GM19372 (cell line): ENCODE measurements at regions not wholly inside any gene's neighbourhood (a gene's known extent, or its start where the extent isn't known, plus 50 kb on each side); places are given as distances from the start of the nearest gene placed in this dataset.
"Not testable (repeated sequence)": the region's sequence is repeated elsewhere in the genome, so short reads cannot be mapped to it uniquely, and the experiment has no call there.

Experiments
- ATAC-seq: cut with Tn5 transposase; IDR thresholded peaks from one replicate; pipeline ENCODE4 v1.9.1; 2021; ENCODE audit warnings: mild to moderate bottlenecking, low read depth, moderate library complexity; ENCODE audit not compliant: unreplicated experiment

DNA sequence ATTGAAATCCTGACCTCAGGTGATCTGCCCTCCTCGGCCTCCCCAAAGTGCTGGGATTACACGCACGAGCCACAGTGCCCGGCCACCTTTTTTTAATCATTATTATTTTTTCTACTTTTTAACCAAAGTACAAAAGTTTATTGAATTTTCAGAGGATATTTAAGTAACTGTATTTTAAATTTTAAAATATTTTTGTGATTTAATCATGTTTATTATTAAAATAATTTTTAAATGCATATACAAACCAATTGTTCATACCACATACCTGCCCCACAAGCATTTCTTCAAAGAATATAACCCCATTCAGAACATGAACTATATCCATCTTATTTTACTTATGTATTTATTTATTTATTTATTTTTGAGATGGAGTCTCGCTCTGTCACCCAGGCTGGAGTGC lies 163.6 kb upstream of the MAP2 start:
- no peak for ATAC-seq

DNA sequence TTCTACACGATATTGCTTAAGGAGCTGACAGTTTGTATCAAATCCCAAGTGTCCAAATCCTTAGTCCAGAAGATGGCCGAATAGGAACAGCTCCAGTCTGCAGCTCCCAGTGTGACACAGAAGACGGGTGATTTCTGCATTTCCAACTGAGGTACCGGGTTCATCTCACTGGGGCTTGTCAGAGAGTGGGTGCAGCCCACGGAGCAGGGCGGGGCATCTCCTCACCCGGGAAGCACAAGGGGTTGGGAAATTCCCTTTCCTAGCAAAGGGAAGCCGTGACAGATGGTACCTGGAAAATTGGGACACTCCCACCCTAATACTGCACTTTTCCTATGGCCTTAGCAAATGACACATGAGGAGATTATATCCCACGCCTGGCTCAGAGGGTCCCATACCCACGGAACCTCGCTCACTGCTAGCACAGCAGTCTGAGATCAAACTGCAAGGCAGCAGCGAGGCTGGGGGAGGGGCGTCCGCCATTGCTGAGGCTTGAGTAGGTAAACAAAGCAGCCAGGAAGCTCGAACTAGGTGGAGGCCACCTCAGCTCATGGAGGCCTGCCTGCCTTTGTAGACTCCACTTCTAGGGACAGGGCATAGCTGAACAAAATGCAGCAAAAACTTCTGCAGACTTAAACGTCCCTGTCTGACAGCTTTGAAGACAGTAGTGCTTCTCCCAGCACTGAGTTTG lies 162.3 kb upstream of the MAP2 start:
- ATAC-seq = not testable (repeated sequence)

DNA sequence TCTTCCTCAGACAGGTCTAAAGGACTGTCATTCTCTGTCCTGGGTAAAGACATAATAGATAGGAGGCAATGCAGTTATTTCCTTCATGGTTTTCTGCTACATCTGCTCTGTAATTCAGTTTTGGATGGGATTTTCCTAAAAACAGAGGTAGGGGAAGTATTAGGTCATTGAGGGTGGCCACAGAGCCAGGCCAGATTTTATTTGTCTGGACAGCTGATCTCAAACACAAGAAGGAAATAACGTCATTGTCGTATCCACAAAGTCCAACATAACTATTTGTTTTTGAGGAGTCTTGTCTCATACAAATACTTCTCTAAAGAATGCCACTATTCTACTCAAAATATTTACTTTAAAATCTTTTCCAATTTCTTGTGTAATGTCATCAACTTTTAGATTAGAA lies 154.8 kb upstream of the MAP2 start:
- ATAC-seq = no peak

DNA sequence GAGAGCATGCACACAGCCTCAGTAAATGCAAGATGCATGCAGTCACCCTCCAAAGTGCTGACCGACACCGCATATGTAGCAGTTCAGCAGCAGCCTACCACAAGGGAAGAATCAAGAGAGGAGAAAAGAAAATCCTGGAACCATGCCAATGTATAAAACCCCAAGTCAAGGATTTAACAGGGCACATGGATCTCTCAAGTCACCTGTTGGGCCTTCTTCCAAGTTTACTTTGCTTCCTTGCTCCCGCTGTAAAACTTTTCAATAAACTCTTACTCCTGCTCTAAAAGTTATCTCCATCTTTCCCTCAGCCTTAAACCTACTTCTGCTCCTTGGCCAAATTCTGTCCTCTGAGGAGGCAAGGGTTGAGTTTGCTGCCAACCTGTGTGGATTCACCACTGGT lies 147.8 kb upstream of the MAP2 start:
- ATAC-seq = no peak

DNA sequence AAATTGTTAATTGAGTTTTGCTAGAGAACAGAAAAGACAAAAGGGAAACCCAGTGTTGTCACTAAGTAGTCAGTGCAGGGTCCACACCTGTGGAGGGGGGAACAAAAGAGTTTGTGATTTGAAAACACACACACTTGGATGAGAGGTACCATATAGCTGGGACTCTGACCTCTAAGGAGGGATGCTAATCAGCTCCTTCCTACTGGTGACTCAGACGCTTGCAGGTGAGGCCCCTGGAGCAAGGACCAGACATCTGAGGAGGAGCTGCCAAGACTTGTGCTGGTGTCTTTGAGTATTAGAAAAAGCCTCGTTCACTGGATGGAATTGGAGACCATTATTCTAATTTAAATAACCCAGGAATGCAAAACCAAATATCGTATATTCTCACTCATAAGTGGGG lies 146.4 kb upstream of the MAP2 start:
- ATAC-seq = no peak

DNA sequence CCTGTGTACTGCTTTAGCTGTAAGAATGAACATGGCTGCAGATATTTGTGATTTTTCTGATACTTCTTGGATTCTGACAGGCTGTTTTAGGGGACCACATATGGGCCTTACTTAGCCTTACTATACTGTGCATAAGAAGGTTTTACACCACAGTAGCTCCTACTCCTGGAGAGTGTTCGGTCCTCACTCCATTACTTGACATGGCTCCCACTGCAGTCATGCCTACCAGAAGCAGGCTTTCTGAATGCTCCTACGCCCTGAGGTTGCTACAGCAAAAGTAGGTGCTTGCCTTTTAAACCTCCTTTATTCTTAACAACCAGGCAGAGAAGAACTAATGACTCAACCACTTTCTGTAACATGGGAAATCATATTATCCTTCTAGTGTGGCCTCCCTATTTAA lies 125.2 kb upstream of the MAP2 start:
- no peak for ATAC-seq

DNA sequence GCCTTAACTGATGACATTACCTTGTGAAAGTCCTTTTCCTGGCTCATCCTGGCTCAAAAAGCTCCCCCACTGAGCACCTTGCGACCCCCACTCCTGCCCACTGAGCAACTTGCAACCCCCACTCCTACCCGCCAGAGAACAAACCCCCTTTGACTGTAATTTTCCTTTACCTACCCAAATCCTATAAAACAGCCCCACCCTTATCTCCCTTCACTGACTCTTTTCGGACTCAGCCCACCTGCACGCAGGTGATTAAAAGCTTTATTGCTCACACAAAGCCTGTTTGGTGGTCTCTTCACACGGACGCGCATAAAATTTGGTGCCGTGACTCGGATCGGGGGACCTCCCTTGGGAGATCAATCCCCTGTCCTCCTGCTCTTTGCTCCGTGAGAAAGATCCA lies 124.4 kb upstream of the MAP2 start:
- not testable (repeated sequence) for ATAC-seq

DNA sequence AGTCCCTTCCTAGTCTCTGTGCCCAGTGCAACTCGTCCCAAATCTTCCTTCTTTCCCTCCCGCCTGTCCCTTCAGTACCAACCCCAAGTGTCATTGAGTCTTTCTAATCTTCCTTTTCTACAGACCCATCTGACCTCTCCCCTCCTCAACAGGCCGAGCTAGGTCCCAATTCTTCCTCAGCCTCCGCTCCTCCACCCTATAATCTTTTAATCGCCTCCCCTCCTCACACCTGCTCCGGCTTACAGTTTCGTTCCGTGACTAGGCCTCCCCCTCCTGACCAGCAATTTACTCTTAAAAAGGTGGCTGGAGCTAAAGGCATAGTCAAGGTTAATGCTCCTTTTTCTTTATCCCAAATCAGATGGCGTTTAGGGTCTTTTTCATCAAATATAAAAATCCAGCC lies 123.1 kb upstream of the MAP2 start:
- ATAC-seq = not testable (repeated sequence)

DNA sequence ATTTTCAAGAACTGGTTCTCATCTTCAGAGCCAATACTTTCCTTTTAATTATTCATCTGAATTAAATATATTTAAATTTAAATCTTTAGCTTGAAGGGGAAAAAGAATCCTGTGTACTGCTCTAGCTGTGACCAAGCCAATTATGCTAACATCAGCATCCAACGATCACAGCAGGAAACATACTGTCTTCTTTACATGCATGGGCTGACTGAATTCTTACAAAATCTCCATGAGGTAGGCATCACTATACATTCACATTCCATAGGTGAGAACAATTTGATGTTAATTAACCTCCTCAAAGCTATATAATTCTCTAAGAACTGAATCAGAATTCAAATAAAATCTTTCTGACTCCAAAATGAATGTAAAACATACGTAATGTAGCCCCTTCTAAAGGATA lies 118.8 kb upstream of the MAP2 start:
- ATAC-seq = no peak

DNA sequence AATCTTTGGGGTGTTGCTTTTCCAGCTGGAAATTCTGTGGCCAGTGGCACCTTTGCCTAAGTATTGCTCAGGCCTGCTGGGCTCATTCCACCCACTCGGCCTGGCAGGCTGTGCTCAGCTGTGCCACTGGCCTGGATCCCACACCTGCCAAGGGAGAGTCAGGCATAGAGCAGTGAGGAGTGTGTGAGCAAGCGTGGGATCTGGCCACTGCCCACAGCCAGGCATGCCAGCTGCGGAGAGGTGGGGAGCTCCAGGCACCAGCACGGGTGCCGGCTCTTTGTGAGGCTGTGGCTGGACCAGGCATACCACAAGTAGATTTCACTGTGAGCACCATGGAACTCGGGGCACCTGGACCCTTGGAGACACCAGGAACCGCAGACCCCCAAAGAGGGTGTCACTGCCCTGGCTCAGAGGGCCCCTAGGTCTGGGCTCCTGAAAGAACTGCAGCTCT lies 118.1 kb upstream of the MAP2 start:
- no peak for ATAC-seq

DNA sequence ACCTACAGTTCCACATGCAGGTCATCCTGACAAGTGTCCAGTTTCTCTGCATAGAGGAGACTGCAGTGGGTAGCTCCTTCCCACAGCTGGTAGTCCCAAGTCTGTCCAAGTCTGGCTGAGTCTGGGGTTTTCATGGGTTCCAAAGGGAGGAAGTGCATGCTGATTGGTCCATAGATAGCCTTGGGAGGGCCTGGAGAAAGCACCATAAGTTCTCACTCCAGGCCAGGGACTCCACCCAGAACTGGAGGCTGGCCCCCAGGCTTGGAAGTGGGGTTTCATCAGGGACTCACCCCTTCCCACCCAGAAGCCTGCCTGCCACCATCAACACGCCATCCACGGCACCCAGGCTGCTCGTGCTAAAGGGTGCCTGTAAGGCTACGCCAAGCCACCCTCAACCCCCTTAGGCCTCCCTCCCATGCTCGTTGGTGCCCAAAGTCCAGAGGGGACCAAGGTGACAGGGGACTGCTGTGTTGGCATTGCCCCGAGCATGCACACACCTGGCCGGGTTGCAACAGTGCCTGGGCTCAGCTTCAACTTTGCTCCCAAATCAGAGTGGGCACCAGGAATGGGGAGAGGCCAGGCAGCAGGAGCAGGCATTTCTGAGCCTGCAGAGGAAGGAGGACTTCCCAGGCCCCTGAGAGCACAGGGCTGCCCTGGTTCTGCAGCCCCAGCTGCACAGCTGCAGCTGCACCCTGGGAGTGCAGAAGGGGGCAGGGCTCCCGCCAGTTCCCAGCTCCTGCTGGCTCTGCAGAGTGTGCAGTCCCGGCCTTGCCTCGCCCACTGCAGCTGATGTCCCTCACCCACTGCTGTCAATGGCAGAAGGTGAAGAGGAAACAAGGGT lies 116.5 kb upstream of the MAP2 start:
- no peak for ATAC-seq

DNA sequence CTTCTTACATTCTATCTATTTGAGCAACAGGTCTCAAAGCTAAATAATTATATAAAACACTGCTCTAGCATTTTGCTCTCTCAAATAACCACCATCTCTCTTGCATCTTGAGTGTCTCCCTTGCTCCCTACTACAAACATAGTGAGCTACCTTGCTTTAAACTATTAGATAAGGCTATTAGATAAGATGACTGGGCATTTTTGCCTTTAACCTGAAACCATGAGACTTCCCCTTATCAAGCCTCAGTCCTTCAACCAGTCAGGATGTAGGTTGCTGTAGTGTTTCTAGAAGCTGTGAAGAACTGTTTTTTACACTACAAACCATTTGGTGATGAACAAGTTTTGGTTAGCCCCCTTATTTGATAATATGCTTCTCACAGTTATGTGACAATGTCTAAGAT lies 115.4 kb upstream of the MAP2 start:
- no peak for ATAC-seq

DNA sequence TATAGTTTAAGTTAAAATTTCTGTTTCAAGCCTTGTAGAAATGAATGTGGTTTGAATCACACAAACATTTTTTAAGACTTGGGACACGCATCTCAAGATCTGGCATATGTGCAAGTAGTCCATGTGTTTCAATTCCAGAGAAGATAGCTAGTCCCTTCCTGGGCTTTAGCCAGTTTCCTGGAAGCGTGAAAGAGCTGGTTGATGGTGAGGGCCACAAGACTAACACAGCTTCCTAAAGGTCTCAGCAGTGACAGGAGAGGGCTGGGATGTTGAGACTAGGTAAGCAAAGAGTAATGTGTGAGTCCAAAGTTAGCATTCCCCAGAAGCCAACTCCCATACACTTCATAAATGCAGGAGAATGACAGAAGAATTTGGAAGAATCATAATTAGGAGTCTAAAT lies 111.9 kb upstream of the MAP2 start:
- ATAC-seq = no peak

DNA sequence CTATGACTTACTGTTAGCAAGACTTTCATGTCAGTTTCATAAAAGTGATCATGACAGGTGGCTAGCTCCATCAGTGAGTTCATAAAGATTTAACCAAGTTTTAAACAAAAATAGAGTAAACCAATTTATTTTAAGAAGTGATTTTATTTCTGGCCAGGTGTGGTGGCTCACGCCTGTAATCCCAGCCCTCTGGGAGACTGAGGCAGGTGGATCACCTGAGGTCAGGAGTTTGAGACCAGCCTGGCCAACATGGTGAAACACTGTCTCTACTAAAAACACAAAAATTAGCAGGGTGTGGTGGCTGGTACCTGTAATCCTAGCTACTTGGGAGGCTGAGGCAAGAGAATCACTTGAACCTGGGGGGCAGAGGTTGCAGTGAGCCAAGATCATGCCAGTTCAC lies 111.4 kb upstream of the MAP2 start:
- ATAC-seq = not testable (repeated sequence)

DNA sequence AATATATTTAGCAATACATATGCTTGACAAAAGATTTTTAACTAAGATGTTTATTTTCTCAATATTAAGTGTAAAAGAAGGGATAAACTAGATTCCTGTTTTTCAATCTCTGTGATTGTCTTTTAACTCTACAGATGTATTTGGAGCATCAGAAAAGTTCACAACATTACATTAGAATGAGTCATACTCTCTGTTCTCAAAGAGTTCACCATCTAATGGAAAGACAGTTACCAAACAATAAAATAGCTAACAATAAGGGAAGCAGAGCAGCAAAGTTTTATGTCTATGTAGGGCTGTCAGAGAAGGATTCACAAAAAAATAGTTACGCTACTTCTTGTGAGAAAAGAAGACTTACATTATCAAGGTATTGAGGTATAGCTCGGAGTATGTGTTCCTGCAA lies 109.2 kb upstream of the MAP2 start:
- no peak for ATAC-seq

DNA sequence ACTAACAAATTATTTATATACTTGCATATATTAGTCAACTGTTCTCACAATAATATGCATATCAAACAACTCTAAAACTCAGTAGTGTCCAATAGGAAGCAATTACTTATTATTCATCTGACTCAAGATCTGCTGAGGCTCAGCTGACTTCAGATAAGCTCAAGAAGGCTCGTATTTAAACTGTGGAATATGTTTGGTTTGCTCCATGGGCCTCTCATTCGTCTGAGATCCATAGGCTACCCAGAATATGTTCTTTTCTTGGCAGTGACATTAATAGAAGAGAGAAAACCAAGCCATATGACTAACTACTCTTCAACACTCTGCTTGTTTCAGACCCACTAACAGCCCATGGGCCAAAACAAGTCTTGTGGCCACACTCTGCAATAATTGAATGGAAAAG lies 107.7 kb upstream of the MAP2 start:
- no peak for ATAC-seq

DNA sequence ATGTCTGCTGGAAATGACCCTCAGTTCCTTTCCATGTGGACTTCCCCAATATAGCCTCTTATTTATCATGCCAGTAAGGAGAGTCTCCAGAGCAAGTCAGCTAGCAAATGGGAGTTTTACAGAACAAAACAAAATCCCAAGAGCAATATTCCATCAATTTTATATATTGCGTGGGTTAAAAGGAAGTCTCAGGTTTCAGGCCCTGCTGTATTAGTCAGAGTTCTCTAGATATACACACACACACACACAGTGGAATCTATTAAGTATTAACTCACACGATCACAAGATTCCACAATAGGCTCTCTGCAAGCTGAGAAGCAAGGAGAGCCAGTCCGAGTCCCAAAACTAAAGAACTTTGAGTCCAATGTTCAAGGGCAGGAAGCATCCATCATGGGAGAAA lies 102.8 kb upstream of the MAP2 start:
- ATAC-seq = no peak

DNA sequence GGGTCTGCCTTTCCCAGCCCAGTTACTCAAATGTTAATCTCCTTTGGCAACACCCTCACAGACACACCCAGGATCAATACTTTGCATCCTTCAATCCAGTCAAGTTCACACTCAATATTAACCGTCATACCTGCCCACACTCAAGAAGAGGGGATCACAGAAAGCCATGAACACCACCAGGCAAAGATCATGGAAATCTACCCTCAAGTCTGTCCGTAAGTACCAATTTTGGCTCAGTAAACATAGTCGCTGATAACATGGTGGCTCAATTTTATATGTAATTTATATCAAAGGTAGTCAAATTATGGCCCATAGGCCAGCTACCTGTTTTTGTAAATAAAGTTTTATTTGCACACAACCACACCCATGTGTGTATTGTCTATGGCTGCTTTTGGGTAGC lies 102.3 kb upstream of the MAP2 start:
- ATAC-seq = no peak

DNA sequence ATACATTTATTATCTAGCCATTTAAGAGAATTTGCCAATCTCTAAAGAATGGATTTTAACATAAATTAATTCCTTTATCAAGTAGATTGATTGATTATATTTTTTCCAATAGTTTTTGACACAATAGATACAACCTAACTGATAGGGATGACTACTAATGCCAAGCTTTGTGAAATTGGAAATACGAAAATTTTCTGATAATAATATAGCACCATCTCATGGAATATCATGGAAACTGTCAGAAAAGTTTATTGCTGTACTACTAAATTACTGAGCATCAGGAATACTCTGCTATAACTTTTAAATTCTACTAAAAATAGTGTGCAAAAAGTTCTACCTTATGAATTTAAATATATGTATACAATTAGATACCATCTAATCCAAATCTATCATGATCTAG lies 101.8 kb upstream of the MAP2 start:
- no peak for ATAC-seq

DNA sequence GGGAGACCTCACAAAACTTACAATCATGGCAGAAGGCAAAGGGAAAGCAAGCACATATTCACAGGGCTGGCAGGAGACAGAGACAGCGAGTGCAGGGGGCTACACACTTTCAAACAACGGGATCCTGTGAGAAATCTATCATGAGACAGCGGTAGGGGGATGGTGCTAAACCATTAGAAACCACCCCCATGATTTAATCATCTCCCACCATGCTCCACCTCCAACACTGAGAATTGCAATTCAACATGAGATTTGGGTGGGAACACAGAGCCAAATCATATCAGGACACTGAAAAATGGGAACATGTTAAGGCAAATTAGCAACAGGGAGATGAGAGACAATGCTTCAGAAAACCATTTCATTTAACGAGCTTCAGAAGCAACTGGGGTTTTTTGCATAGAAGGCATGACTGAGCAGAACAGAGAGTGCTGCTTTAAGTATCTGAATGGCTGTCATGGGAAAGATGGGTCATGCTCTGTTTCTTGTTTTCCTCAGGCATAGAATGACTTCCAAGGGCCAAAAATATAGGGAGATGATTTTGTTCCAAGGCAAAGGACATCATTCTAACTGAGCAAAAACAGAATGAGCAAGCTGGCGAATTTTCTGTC lies 100.8 kb upstream of the MAP2 start:
- no peak for ATAC-seq

DNA sequence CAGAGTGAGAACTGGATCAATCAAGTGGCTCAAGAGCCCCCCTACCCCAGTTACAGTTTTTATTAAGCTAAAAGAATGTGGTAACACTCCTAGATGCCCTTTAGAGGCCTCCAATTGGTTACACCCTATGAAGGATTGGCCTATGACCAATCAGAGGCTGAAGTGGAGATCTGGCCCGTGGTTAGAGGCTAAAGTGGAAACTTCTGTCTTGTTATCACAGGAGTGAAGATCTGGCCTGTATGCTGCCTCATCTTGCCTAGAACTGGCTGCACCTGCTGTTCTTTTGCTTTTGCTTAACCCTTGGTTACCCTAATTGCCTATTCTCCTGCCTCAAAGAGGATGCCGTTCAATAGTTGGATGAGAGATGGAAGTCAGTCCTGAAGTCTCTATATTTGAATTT lies 100.1 kb upstream of the MAP2 start:
- ATAC-seq = no peak

DNA sequence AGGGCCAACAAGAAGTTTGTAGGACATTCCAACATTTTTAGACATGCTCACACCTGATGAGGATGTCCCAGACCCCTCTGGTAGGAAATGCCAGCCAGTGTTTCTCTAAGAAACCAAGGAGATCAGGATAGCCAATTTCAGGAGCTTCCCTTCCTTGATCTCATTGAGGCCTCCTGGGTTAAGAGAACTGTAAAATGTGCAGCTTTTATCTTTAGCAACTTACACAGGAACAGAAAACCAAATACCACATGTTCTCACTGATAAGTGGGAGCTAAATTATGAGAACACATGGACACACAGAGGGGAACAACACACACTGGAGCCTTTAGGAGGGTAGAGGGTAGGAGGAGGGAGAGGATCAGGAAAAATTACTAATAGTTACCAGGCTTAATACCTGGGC lies 99.6 kb upstream of the MAP2 start:
- ATAC-seq = no peak
